ENCODE measurements at regions not wholly inside any gene's neighbourhood (a gene's known extent, or its start where the extent isn't known, plus 50 kb on each side); places are given as distances from the start of the nearest gene placed in this dataset.
"Not testable (repeated sequence)": the region's sequence is repeated elsewhere in the genome, so short reads cannot be mapped to it uniquely, and the experiment has no call there.

GRCh38 chr2:236472720-236473495, 96.7 kb upstream of the ACKR3 start:
- Histone ChIP-seq H3K27me3 (ENCODE audit: control insufficient read depth, insufficient read depth, low read length) (peaks cover 7% of the 10 kb centered on the region), H3K4me3 (ENCODE audit: low read depth, low read length) (no peak overlapping the region), H3K4me1 (ENCODE audit: control insufficient read depth, insufficient read depth, low read length, poor library complexity, severe bottlenecking) (no peaks in the 10 kb centered on the region), H3K36me3 (ENCODE audit: control insufficient read depth, insufficient read depth, low read length) (no peaks in the 10 kb centered on the region), H3K27ac (ENCODE audit: insufficient read depth, low read length, poor library complexity, severe bottlenecking) (no peak overlapping the region), H3K9me3 (ENCODE audit: control insufficient read depth in 2 of 2, low read length in 2 of 2) (peaks cover 0 to 3% of the 10 kb centered on the region in 2 experiments)
- H3K9me3 Mint-ChIP-seq = peaks cover 0 to 9% (median 5%) of the 10 kb centered on the region in 7 donors
- H3K4me3 Mint-ChIP-seq = no peak overlapping the region
- ATAC-seq (ENCODE audit: low read depth in 2 of 2) = no peak
- no peak for DNase-seq
- no peaks in the 10 kb centered on the region for H3K4me1 Mint-ChIP-seq
- no peak overlapping the region for H3K27ac Mint-ChIP-seq
- H3K27me3 Mint-ChIP-seq = peaks cover 27% of the 10 kb centered on the region
- H3K36me3 Mint-ChIP-seq = no peaks in the 10 kb centered on the region

- H3K27ac Mint-ChIP-seq = no peak overlapping the region
- no peaks in the 10 kb centered on the region for H3K4me1 Mint-ChIP-seq
- no peaks in the 10 kb centered on the region for H3K36me3 Mint-ChIP-seq
- peaks cover 0 to 9% (median 5%) of the 10 kb centered on the region in 7 donors for H3K9me3 Mint-ChIP-seq
- DNase-seq (no peak), ATAC-seq (ENCODE audit: low read depth in 2 of 2) (no peak)
- Histone ChIP-seq H3K9me3 (ENCODE audit: control insufficient read depth in 2 of 2, low read length in 2 of 2) (peaks cover 0 to 3% of the 10 kb centered on the region in 2 experiments), H3K27ac (ENCODE audit: insufficient read depth, low read length, poor library complexity, severe bottlenecking) (no peak overlapping the region), H3K4me1 (ENCODE audit: control insufficient read depth, insufficient read depth, low read length, poor library complexity, severe bottlenecking) (no peaks in the 10 kb centered on the region), H3K36me3 (ENCODE audit: control insufficient read depth, insufficient read depth, low read length) (no peaks in the 10 kb centered on the region), H3K4me3 (ENCODE audit: low read depth, low read length) (no peak overlapping the region), H3K27me3 (ENCODE audit: control insufficient read depth, insufficient read depth, low read length) (peaks cover 7% of the 10 kb centered on the region)
- H3K4me3 Mint-ChIP-seq = no peak overlapping the region
- H3K27me3 Mint-ChIP-seq = peaks cover 31% of the 10 kb centered on the region
Observed at GRCh38 chr2:236473691-236474090, 95.9 kb upstream of the ACKR3 start.

GRCh38 chr2:236479814-236480213, 89.8 kb upstream of the ACKR3 start:
- no peaks in the 10 kb centered on the region for H3K36me3 Mint-ChIP-seq
- no peak for DNase-seq
- no peak overlapping the region for H3K4me3 Mint-ChIP-seq
- H3K27ac ChIP-seq (ENCODE audit: insufficient read depth, low read length, poor library complexity, severe bottlenecking) = no peak overlapping the region
- no peak overlapping the region for H3K27ac Mint-ChIP-seq
- H3K36me3 ChIP-seq (ENCODE audit: control insufficient read depth, insufficient read depth, low read length) = no peaks in the 10 kb centered on the region
- H3K4me3 ChIP-seq (ENCODE audit: low read depth, low read length) = no peak overlapping the region
- H3K4me1 Mint-ChIP-seq = no peaks in the 10 kb centered on the region
- peaks cover 21 to 22% of the 10 kb centered on the region in 2 experiments for H3K9me3 ChIP-seq (ENCODE audit: control insufficient read depth in 2 of 2, low read length in 2 of 2)
- peaks cover 0 to 29% (median 13%) of the 10 kb centered on the region in 7 donors for H3K9me3 Mint-ChIP-seq
- H3K4me1 ChIP-seq (ENCODE audit: control insufficient read depth, insufficient read depth, low read length, poor library complexity, severe bottlenecking) = no peaks in the 10 kb centered on the region
- H3K27me3 Mint-ChIP-seq = peaks cover 27% of the 10 kb centered on the region
- ATAC-seq (ENCODE audit: low read depth in 2 of 2) = no peak
- H3K27me3 ChIP-seq (ENCODE audit: control insufficient read depth, insufficient read depth, low read length) = peaks cover 17% of the 10 kb centered on the region

- Histone ChIP-seq H3K27me3 (ENCODE audit: control insufficient read depth, insufficient read depth, low read length) (peaks cover 10% of the 10 kb centered on the region), H3K4me3 (ENCODE audit: low read depth, low read length) (no peak overlapping the region), H3K4me1 (ENCODE audit: control insufficient read depth, insufficient read depth, low read length, poor library complexity, severe bottlenecking) (no peaks in the 10 kb centered on the region), H3K36me3 (ENCODE audit: control insufficient read depth, insufficient read depth, low read length) (no peaks in the 10 kb centered on the region), H3K9me3 (ENCODE audit: control insufficient read depth in 2 of 2, low read length in 2 of 2) (peaks cover 19 to 21% of the 10 kb centered on the region in 2 experiments), H3K27ac (ENCODE audit: insufficient read depth, low read length, poor library complexity, severe bottlenecking) (no peak overlapping the region)
- Mint-ChIP-seq H3K27ac (no peak overlapping the region), H3K36me3 (no peaks in the 10 kb centered on the region), H3K9me3 (peaks cover 0 to 20% (median 8%) of the 10 kb centered on the region in 7 donors), H3K4me3 (no peak overlapping the region), H3K4me1 (no peaks in the 10 kb centered on the region), H3K27me3 (peaks cover 34% of the 10 kb centered on the region)
- ATAC-seq (ENCODE audit: low read depth in 2 of 2) (no peak), DNase-seq (no peak)
Observed at GRCh38 chr2:236483102-236483501, 86.5 kb upstream of the ACKR3 start.

GRCh38 chr2:236485519-236485918, 84.1 kb upstream of the ACKR3 start:
- Histone ChIP-seq H3K4me3 (ENCODE audit: low read depth, low read length) (no peak overlapping the region), H3K4me1 (ENCODE audit: control insufficient read depth, insufficient read depth, low read length, poor library complexity, severe bottlenecking) (no peaks in the 10 kb centered on the region), H3K9me3 (ENCODE audit: control insufficient read depth in 2 of 2, low read length in 2 of 2) (peaks cover 7 to 9% of the 10 kb centered on the region in 2 experiments), H3K27me3 (ENCODE audit: control insufficient read depth, insufficient read depth, low read length) (peaks cover 9% of the 10 kb centered on the region), H3K36me3 (ENCODE audit: control insufficient read depth, insufficient read depth, low read length) (no peaks in the 10 kb centered on the region), H3K27ac (ENCODE audit: insufficient read depth, low read length, poor library complexity, severe bottlenecking) (no peak overlapping the region)
- ATAC-seq (ENCODE audit: low read depth in 2 of 2) = no peak
- DNase-seq = no peak
- H3K36me3 Mint-ChIP-seq = no peaks in the 10 kb centered on the region
- no peak overlapping the region for H3K27ac Mint-ChIP-seq
- no peaks in the 10 kb centered on the region for H3K4me1 Mint-ChIP-seq
- peaks cover 32% of the 10 kb centered on the region for H3K27me3 Mint-ChIP-seq
- no peak overlapping the region for H3K4me3 Mint-ChIP-seq
- H3K9me3 Mint-ChIP-seq = peaks cover 0 to 9% (median 5%) of the 10 kb centered on the region in 7 donors

- not testable (repeated sequence) for DNase-seq; H3K9me3 Mint-ChIP-seq; H3K9me3 ChIP-seq (ENCODE audit: control insufficient read depth in 2 of 2, low read length in 2 of 2); H3K36me3 ChIP-seq (ENCODE audit: control insufficient read depth, insufficient read depth, low read length); H3K27ac Mint-ChIP-seq; H3K4me1 ChIP-seq (ENCODE audit: control insufficient read depth, insufficient read depth, low read length, poor library complexity, severe bottlenecking); H3K4me1 Mint-ChIP-seq; ATAC-seq (ENCODE audit: low read depth in 2 of 2); H3K27me3 ChIP-seq (ENCODE audit: control insufficient read depth, insufficient read depth, low read length); H3K36me3 Mint-ChIP-seq; H3K4me3 ChIP-seq (ENCODE audit: low read depth, low read length); H3K4me3 Mint-ChIP-seq; H3K27ac ChIP-seq (ENCODE audit: insufficient read depth, low read length, poor library complexity, severe bottlenecking)
- peaks cover 24% of the 10 kb centered on the region for H3K27me3 Mint-ChIP-seq
Observed at GRCh38 chr2:236489083-236489482, 80.5 kb upstream of the ACKR3 start.

- H3K27ac ChIP-seq (ENCODE audit: insufficient read depth, low read length, poor library complexity, severe bottlenecking) = no peak overlapping the region
- DNase-seq = no peak
- Mint-ChIP-seq H3K27ac (no peak overlapping the region), H3K36me3 (no peaks in the 10 kb centered on the region), H3K4me3 (no peak overlapping the region), H3K9me3 (peaks cover 0 to 4% (median 0%) of the 10 kb centered on the region in 7 donors), H3K4me1 (no peaks in the 10 kb centered on the region), H3K27me3 (peaks cover 19% of the 10 kb centered on the region)
- H3K9me3 ChIP-seq (ENCODE audit: control insufficient read depth in 2 of 2, low read length in 2 of 2) = no peaks in the 10 kb centered on the region
- H3K27me3 ChIP-seq (ENCODE audit: control insufficient read depth, insufficient read depth, low read length) = no peaks in the 10 kb centered on the region
- H3K36me3 ChIP-seq (ENCODE audit: control insufficient read depth, insufficient read depth, low read length) = no peaks in the 10 kb centered on the region
- no peak overlapping the region for H3K4me3 ChIP-seq (ENCODE audit: low read depth, low read length)
- ATAC-seq (ENCODE audit: low read depth in 2 of 2) = no peak
- H3K4me1 ChIP-seq (ENCODE audit: control insufficient read depth, insufficient read depth, low read length, poor library complexity, severe bottlenecking) = no peaks in the 10 kb centered on the region
Observed at GRCh38 chr2:236489895-236490404, 79.7 kb upstream of the ACKR3 start.

- ATAC-seq (ENCODE audit: low read depth in 2 of 2) (no peak), DNase-seq (no peak)
- Histone ChIP-seq H3K36me3 (ENCODE audit: control insufficient read depth, insufficient read depth, low read length) (no peaks in the 10 kb centered on the region), H3K4me1 (ENCODE audit: control insufficient read depth, insufficient read depth, low read length, poor library complexity, severe bottlenecking) (no peaks in the 10 kb centered on the region), H3K4me3 (ENCODE audit: low read depth, low read length) (no peak overlapping the region), H3K9me3 (ENCODE audit: control insufficient read depth in 2 of 2, low read length in 2 of 2) (no peaks in the 10 kb centered on the region), H3K27ac (ENCODE audit: insufficient read depth, low read length, poor library complexity, severe bottlenecking) (no peak overlapping the region), H3K27me3 (ENCODE audit: control insufficient read depth, insufficient read depth, low read length) (peaks cover 6% of the 10 kb centered on the region)
- no peaks in the 10 kb centered on the region for H3K36me3 Mint-ChIP-seq
- no peak overlapping the region for H3K4me3 Mint-ChIP-seq
- no peak overlapping the region for H3K27ac Mint-ChIP-seq
- H3K27me3 Mint-ChIP-seq = peaks cover 11% of the 10 kb centered on the region
- H3K4me1 Mint-ChIP-seq = no peaks in the 10 kb centered on the region
- peaks cover 0 to 4% (median 0%) of the 10 kb centered on the region in 7 donors for H3K9me3 Mint-ChIP-seq
Observed at GRCh38 chr2:236496340-236496739, 73.3 kb upstream of the ACKR3 start.
